Left renal pelvis (tissue), 4 donors: ENCODE measurements at regions not wholly inside any gene's neighbourhood (a gene's known extent, or its start where the extent isn't known, plus 50 kb on each side); places are given as distances from the start of the nearest gene placed in this dataset.

Source experiments
- DNase-seq, 4 donors: peaks; one replicate each; pipeline ENCODE4 v3.0.0-alpha.2; 2013; ENCODE audit warnings: low read depth in 4 of 4, low spot score in 3 of 4

GRCh38 chr5:166532456-166533220, 1758.8 kb upstream of the WWC1 start:
- no peak for DNase-seq

GRCh38 chr5:166535641-166536040, 1755.8 kb upstream of the WWC1 start:
- no peak for DNase-seq

- DNase-seq, result no peak
Measured at GRCh38 chr5:166540156-166540555, 1751.3 kb upstream of the WWC1 start.

GRCh38 chr5:166551384-166551783, 1740.1 kb upstream of the WWC1 start:
- no peak for DNase-seq

GRCh38 chr5:166553778-166554177, 1737.7 kb upstream of the WWC1 start:
- no peak for DNase-seq

GRCh38 chr5:166561759-166562158, 1729.7 kb upstream of the WWC1 start:
- no peak for DNase-seq

GRCh38 chr5:166562246-166562645, 1729.2 kb upstream of the WWC1 start:
- DNase-seq, result no peak

GRCh38 chr5:166566725-166567124, 1724.7 kb upstream of the WWC1 start:
- no peak for DNase-seq

GRCh38 chr5:166570865-166571264, 1720.6 kb upstream of the WWC1 start:
- no peak for DNase-seq

GRCh38 chr5:166571668-166572067, 1719.8 kb upstream of the WWC1 start:
- DNase-seq, result no peak

- no peak for DNase-seq
Measured at GRCh38 chr5:166576323-166576722, 1715.1 kb upstream of the WWC1 start.

- DNase-seq, result no peak
Measured at GRCh38 chr5:166581826-166582225, 1709.6 kb upstream of the WWC1 start.

- DNase-seq, result no peak
Measured at GRCh38 chr5:166582416-166582815, 1709.0 kb upstream of the WWC1 start.

- no peak for DNase-seq
Measured at GRCh38 chr5:166594567-166594966, 1696.9 kb upstream of the WWC1 start.

GRCh38 chr5:166595274-166595951, 1696.0 kb upstream of the WWC1 start:
- no peak for DNase-seq

- no peak for DNase-seq
Measured at GRCh38 chr5:166596043-166596442, 1695.4 kb upstream of the WWC1 start.

- DNase-seq, result no peak
Measured at GRCh38 chr5:166602271-166602670, 1689.2 kb upstream of the WWC1 start.

- no peak for DNase-seq
Measured at GRCh38 chr5:166617507-166617906, 1673.9 kb upstream of the WWC1 start.

GRCh38 chr5:166618526-166618925, 1672.9 kb upstream of the WWC1 start:
- no peak for DNase-seq

GRCh38 chr5:166624573-166624972, 1666.9 kb upstream of the WWC1 start:
- no peak for DNase-seq

GRCh38 chr5:166625210-166625865, 1666.1 kb upstream of the WWC1 start:
- peak in 1 of 4 donors; percentile 2 for DNase-seq

- no peak for DNase-seq
Measured at GRCh38 chr5:166637295-166637694, 1654.2 kb upstream of the WWC1 start.
